GM12873 (cell line): ENCODE measurements at regions not wholly inside any gene's neighbourhood (a gene's known extent, or its start where the extent isn't known, plus 50 kb on each side); places are given as distances from the start of the nearest gene placed in this dataset.

Experiments used
- TF ChIP-seq, protein P1 (sequence below): IDR thresholded peaks from 2 replicates; pipeline ENCODE4 v1.5.1; 2012; ENCODE audit warnings: low read depth, mild to moderate bottlenecking, moderate library complexity, low read length, control low read depth; ENCODE audit not compliant: insufficient read depth; ENCODE audit errors: missing control alignments

DNA sequence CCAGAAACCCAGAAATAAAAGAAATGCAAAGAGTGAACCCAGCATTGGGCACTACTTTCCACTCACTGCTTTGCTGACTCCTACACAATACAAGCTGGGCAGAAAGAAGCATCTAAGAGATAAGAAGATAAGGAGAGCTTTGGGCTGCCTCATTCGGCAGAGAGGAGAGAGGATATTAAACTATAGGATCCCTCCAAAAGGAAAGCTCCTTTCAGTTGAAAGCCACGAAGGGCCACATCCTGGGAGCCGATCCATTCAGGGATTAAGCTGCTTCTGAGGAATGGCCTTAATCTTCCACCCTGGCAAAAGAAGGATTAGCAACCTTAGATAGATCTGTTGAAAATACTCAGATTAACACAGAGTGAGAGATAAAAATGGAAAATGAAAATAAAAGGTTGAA, 274.9 kb upstream of the PPP2R3A start:
- TF ChIP-seq, protein P1, sequence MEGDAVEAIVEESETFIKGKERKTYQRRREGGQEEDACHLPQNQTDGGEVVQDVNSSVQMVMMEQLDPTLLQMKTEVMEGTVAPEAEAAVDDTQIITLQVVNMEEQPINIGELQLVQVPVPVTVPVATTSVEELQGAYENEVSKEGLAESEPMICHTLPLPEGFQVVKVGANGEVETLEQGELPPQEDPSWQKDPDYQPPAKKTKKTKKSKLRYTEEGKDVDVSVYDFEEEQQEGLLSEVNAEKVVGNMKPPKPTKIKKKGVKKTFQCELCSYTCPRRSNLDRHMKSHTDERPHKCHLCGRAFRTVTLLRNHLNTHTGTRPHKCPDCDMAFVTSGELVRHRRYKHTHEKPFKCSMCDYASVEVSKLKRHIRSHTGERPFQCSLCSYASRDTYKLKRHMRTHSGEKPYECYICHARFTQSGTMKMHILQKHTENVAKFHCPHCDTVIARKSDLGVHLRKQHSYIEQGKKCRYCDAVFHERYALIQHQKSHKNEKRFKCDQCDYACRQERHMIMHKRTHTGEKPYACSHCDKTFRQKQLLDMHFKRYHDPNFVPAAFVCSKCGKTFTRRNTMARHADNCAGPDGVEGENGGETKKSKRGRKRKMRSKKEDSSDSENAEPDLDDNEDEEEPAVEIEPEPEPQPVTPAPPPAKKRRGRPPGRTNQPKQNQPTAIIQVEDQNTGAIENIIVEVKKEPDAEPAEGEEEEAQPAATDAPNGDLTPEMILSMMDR: no peak

DNA sequence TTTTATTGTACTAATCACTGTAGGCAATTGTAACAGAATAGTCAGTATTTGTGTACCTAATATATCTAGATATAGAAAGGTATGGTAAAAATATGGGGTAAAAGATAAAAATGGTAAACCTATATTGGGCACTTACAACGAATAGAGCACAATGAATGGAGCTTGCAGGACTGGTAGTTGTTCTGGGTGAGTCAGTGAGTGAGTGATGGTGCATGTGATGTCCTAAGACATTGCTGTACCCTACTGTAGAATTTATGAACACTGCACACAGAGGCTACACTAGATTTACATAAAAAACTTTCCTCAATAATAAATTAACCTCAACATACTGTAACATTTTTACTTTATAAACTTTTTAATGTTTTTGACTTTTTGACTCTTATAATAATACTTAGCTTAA, 274.3 kb upstream of the PPP2R3A start:
- TF ChIP-seq, protein P1: no peak

DNA sequence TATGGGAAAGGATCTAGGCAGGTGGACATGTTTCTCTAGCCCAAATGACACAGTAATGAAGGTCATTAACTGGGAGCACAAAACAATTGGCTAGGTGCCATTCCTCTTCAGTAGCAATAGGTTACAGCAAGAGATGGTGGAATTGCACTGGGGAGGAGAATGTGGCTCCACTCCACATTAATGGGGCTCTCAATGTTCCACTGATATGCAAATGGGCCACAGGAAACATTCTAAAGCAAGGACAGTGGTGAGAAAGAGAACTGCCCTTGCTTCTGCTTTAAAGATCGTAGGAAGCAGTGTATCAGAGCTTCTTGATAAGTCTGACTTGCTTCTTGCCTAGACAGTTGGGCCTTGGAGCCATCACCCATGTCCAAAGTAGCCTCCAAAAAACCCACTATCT, 271.4 kb upstream of the PPP2R3A start:
- TF ChIP-seq, protein P1: no peak

DNA sequence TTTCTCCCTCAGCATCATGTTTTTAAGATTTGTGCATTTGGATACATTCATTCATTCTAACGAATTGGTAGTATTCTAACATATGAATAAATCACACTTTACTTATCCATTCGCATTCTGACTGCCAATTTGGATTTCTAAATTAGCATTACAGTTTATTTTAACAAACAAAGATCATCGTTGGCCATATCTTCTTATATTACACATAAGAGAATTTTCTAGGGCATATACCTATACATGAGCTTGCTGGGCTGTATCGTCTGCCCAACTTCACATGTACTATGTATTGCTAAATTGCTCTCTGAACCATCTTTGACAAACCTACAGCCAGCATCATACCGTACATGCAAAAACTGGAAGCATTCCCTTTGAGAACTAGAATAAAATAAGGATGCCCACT, 265.8 kb upstream of the PPP2R3A start:
- TF ChIP-seq, protein P1: no peak

DNA sequence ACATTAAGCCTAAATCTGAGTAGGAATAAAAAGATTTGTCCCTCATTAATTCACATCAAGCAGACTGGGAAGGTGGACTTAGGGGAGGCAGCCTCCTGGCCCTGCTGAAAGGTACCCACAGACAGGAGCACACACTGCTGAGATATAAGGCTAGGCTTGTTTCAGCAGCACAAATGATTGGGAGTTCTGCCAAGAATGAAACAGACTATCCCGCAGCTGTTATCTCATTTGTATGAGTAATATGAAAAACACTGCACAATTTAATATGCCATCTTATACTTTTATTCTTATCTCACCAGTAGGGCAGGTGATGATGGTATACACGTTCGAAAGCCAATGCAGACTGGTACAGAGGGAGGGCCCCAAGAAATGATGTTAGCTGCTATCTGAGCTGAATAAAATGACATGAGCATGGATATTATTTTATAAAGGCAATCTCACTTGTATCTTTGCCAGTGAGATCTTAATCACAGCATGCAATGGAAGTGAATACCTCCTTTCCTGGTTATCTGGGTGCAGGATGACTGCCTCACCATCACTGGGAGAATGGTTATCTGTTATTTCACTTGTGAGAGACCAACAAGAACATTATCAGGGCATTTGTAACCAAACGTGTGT, 258.7 kb upstream of the PPP2R3A start:
- TF ChIP-seq, protein P1: no peak

DNA sequence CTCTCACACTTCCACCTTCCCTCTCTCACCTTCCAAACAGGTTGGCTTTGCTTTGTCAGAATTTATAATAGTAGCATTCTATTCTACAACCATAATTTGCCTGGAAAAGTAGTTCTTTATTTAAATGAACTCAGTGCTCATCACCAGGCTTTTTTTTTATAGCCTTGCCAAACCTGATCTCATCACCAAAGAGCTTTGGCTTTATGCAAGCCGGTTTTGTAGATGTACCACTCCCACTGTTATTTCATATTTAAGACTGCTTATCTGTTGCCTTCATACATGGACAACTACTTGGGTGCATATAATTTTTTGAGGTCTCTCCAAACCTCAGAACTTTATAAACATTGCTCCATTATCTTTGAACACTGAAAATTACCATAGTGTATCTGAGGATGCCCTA, 246.1 kb upstream of the PPP2R3A start:
- TF ChIP-seq, protein P1: no peak

DNA sequence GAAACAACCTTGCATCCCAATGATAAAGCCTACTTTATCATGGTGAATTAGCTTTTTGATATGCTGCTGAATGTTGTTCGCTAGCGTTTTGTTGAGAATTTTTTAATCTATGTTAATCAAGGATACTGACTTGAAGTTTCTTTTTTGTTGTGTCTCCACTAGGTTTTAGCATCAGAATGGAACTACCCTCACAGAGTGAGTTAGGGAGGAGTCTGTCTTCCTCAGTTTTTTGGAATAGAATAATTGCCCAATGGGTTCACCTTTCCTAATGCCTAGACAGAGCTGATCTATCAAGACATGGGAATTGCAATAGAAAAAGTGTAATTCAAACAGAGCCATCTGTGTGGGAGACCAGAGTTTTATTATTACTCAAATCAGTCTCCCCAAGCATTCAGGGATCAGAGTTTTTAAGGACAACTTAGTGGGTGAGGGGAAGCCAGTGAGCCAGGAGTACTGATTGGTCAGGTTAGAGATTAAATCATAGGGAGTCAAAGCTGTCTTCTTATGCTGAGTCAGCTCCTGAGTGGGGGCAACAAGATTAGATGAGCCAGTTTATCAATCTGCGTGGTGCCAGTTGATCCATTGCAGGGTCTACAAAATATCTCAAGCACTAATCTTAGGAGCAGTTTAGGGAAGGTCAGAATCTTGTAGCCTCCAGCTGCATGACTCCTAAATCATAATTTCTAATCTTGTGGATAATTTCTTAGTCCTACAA, 237.4 kb upstream of the PPP2R3A start:
- TF ChIP-seq, protein P1: no peak
